H1 (cell line): ENCODE measurements at regions not wholly inside any gene's neighbourhood (a gene's known extent, or its start where the extent isn't known, plus 50 kb on each side); places are given as distances from the start of the nearest gene placed in this dataset.

ENCODE experiments used
- CTCF ChIA-PET: fragments of 300-600 bp; sonication (Branson Sonifier 250); formaldehyde crosslinking; loops from one replicate; lab custom pipeline; 2021; ENCODE audit not compliant: partially characterized antibody; lab: Charles Lee
- POLR2A ChIA-PET: fragments of 300-600 bp; sonication (Branson Sonifier 250); formaldehyde crosslinking; loops from one replicate; lab custom pipeline; 2021; ENCODE audit warnings: inconsistent platforms; ENCODE audit not compliant: partially characterized antibody; lab: Charles Lee
- DNase-seq, 2 experiments: peaks; one replicate each; pipeline versions ENCODE4 v3.0.0 to v3.0.0-alpha.2; 2010 to 2022; ENCODE audit warnings: low spot score in 2 of 2, low read depth in 1 of 2, mixed read lengths in 1 of 2
- FAIRE-seq: peaks from 2 replicates; lab custom pipeline; 2011; peaks lifted over from hg19 to GRCh38; lab: Jason Lieb, UNC
- H2AFZ ChIP-seq: 2 replicates; pipeline ENCODE4 v1.8.1; 2012; ENCODE audit warnings: low read length, inconsistent platforms
- H2AK5ac ChIP-seq: 2 replicates; pipeline ENCODE4 v1.6.1; 2013; ENCODE audit warnings: low read depth, low read length
- H2BK120ac ChIP-seq: replicated peaks from 2 replicates; pipeline ENCODE3; 2013; ENCODE audit warnings: low read depth, low read length, inconsistent platforms
- H2BK12ac ChIP-seq: 2 replicates; pipeline ENCODE4 v1.6.1; 2013; ENCODE audit warnings: low read depth, low read length
- H2BK15ac ChIP-seq: 2 replicates; pipeline ENCODE4 v1.6.1; 2013; ENCODE audit warnings: low read length
- H2BK20ac ChIP-seq: 2 replicates; pipeline ENCODE4 v1.6.1; 2013; ENCODE audit warnings: low read length
- H2BK5ac ChIP-seq: 2 replicates; pipeline ENCODE4 v1.6.1; 2013; ENCODE audit warnings: low read depth, low read length
- H3K14ac ChIP-seq: 2 replicates; pipeline ENCODE4 v1.6.1; 2013; ENCODE audit warnings: inconsistent platforms; ENCODE audit not compliant: insufficient read length
- H3K18ac ChIP-seq: 2 replicates; pipeline ENCODE4 v1.6.1; 2013; ENCODE audit warnings: low read length; ENCODE audit errors: extremely low read depth
- H3K23ac ChIP-seq: 2 replicates; pipeline ENCODE4 v1.6.1; 2013; ENCODE audit warnings: inconsistent platforms; ENCODE audit not compliant: insufficient read length
- H3K23me2 ChIP-seq: 2 replicates; pipeline ENCODE4 v1.6.1; 2013; ENCODE audit warnings: low read depth, low read length
- H3K27ac ChIP-seq: 2 replicates; pipeline ENCODE4 v1.6.1; 2011; ENCODE audit warnings: low read depth, low read length, inconsistent platforms
- H3K27me3 ChIP-seq, 4 experiments: replicated peaks in 1 of 4; 1 replicate in 1 of 4; 2 replicates in 3 of 4; pipeline versions ENCODE4 v1.6.1 to v1.8.1; 2011 to 2013; ENCODE audit warnings: low read length in 3 of 4, mild to moderate bottlenecking in 3 of 4, inconsistent platforms in 2 of 4, mixed read lengths in 2 of 4, moderate library complexity in 1 of 4; ENCODE audit not compliant: control insufficient read depth in 3 of 4, insufficient read depth in 3 of 4; ENCODE audit errors: extremely low read depth in 1 of 4
- H3K36me3 ChIP-seq, 4 experiments: 2 replicates each; pipeline versions ENCODE4 v1.6.1 to v1.8.1; 2011 to 2013; ENCODE audit warnings: mild to moderate bottlenecking in 4 of 4, low read length in 3 of 4, moderate library complexity in 2 of 4, control low read depth in 1 of 4, inconsistent platforms in 1 of 4; ENCODE audit not compliant: insufficient read depth in 4 of 4, control insufficient read depth in 2 of 4
- H3K4ac ChIP-seq: replicated peaks from 2 replicates; pipeline ENCODE3; 2013; ENCODE audit warnings: low read length, low read depth, mixed read lengths, inconsistent platforms; ENCODE audit not compliant: insufficient read length
- H3K4me1 ChIP-seq, 4 experiments: replicated peaks in 1 of 4; 1 replicate in 1 of 4; 2 replicates in 3 of 4; pipeline versions ENCODE4 v1.6.1 to v1.8.1; 2011 to 2013; ENCODE audit warnings: low read length in 3 of 4, inconsistent platforms in 2 of 4, mixed read lengths in 1 of 4; ENCODE audit not compliant: insufficient read depth in 4 of 4, control insufficient read depth in 3 of 4
- H3K4me2 ChIP-seq, 2 experiments: 2 replicates each; pipeline versions ENCODE4 v1.6.1 to v1.8.1; 2011 to 2013; ENCODE audit warnings: low read depth in 2 of 2, low read length in 2 of 2, control low read depth in 1 of 2, inconsistent platforms in 1 of 2, mild to moderate bottlenecking in 1 of 2; ENCODE audit not compliant: insufficient read depth in 1 of 2
- H3K4me3 ChIP-seq, 4 experiments: fragments of 200-600, 300-600 bp in 1 of 4; sonication (generic), shearing (Covaris generic), sonication (Bioruptor Twin) in 1 of 4; 2 replicates each; pipeline versions ENCODE4 v1.5.1 to v1.8.1; 2011 to 2016; ENCODE audit warnings: low read length in 4 of 4, low read depth in 3 of 4, control low read depth in 2 of 4, inconsistent platforms in 2 of 4, mild to moderate bottlenecking in 2 of 4, mixed read lengths in 1 of 4, moderate library complexity in 1 of 4; ENCODE audit not compliant: insufficient read depth in 2 of 4; ENCODE audit errors: extremely low read depth in 1 of 4
- H3K56ac ChIP-seq: replicated peaks from 2 replicates; pipeline ENCODE3; 2013; ENCODE audit warnings: low read depth, mild to moderate bottlenecking, mixed read lengths, low read length, inconsistent platforms; ENCODE audit not compliant: insufficient read length
- H3K79me1 ChIP-seq: 2 replicates; pipeline ENCODE4 v1.6.1; 2013; ENCODE audit warnings: low read depth, low read length, control low read depth
- H3K79me2 ChIP-seq, 2 experiments: 2 replicates each; pipeline versions ENCODE4 v1.6.1 to v1.8.1; 2012 to 2013; ENCODE audit warnings: low read length in 2 of 2, mild to moderate bottlenecking in 2 of 2, inconsistent platforms in 1 of 2; ENCODE audit not compliant: insufficient read depth in 2 of 2, control insufficient read depth in 1 of 2
- H3K9ac ChIP-seq, 4 experiments: replicated peaks in 1 of 4; 1 replicate in 1 of 4; 2 replicates in 3 of 4; pipeline versions ENCODE4 v1.6.1 to v1.8.1; 2011 to 2013; ENCODE audit warnings: low read depth in 3 of 4, low read length in 3 of 4, control low read depth in 2 of 4, mild to moderate bottlenecking in 2 of 4, moderate library complexity in 2 of 4, inconsistent platforms in 1 of 4; ENCODE audit errors: extremely low read depth in 1 of 4
- H3K9me3 ChIP-seq, 2 experiments: 2 replicates each; pipeline versions ENCODE4 v1.6.1 to v1.8.1; 2012 to 2013; ENCODE audit warnings: mild to moderate bottlenecking in 2 of 2, moderate library complexity in 2 of 2, control low read depth in 1 of 2, inconsistent platforms in 1 of 2, low read depth in 1 of 2, low read length in 1 of 2, mixed read lengths in 1 of 2; ENCODE audit not compliant: insufficient read depth in 2 of 2
- H4K20me1 ChIP-seq, 2 experiments: replicated peaks in 1 of 2; 2 replicates each; pipeline versions ENCODE3 to v1.8.1; 2011 to 2013; ENCODE audit warnings: inconsistent platforms in 2 of 2, low read length in 2 of 2, mild to moderate bottlenecking in 1 of 2; ENCODE audit not compliant: insufficient read depth in 2 of 2, control insufficient read depth in 1 of 2
- H4K5ac ChIP-seq: 2 replicates; pipeline ENCODE4 v1.6.1; 2013; ENCODE audit warnings: low read length, low read depth, mixed read lengths, inconsistent platforms; ENCODE audit not compliant: insufficient read length
- H4K8ac ChIP-seq: 2 replicates; pipeline ENCODE4 v1.8.0; 2013; ENCODE audit warnings: mild to moderate bottlenecking, moderate library complexity, low read length, inconsistent platforms; ENCODE audit not compliant: insufficient read depth; ENCODE audit errors: extremely low read depth
- H4K91ac ChIP-seq: replicated peaks from 2 replicates; pipeline ENCODE3; 2013; ENCODE audit warnings: low read length, mixed read lengths, inconsistent platforms; ENCODE audit not compliant: insufficient read length
- BRCA1 ChIP-seq: IDR thresholded peaks from 2 replicates; pipeline ENCODE4 v1.6.1; 2012; ENCODE audit warnings: low read depth, low read length, improper control_type of control experiment
- EGR1 ChIP-seq: IDR thresholded peaks from 2 replicates; pipeline ENCODE4 v1.6.1; 2011; ENCODE audit warnings: low read depth, low read length, borderline replicate concordance
- EZH2 ChIP-seq: fragments of 200-600 bp; sonication (generic); IDR thresholded peaks from 2 replicates; pipeline ENCODE4 v1.7.1; 2012; ENCODE audit warnings: low read depth, mild to moderate bottlenecking, moderate library complexity, low read length, inconsistent platforms; ENCODE audit not compliant: severe bottlenecking
- MAFK ChIP-seq: IDR thresholded peaks from 2 replicates; pipeline ENCODE4 v1.6.1; 2012; ENCODE audit warnings: low read depth, mild to moderate bottlenecking, improper control_type of control experiment, low read length
- PHF8 ChIP-seq: fragments of 200-600 bp; sonication (generic); conservative IDR thresholded peaks from 2 replicates; pipeline ENCODE4 v1.7.1; 2012; ENCODE audit warnings: low read depth, mild to moderate bottlenecking, inconsistent platforms, low read length, moderate library complexity
- POLR2A ChIP-seq, 2 experiments: IDR thresholded peaks; 1 replicate in 1 of 2; 2 replicates in 1 of 2; pipeline ENCODE4 v1.6.1; 2011; ENCODE audit warnings: low read depth in 2 of 2, low read length in 2 of 2, mild to moderate bottlenecking in 2 of 2; ENCODE audit errors: control extremely low read depth in 1 of 2
- RBBP5 ChIP-seq: IDR thresholded peaks from 2 replicates; pipeline ENCODE4 v1.7.1; 2012; ENCODE audit warnings: low read depth, mild to moderate bottlenecking, inconsistent platforms, low read length, moderate library complexity, borderline replicate concordance
- RNF2 ChIP-seq: fragments of 200-900, 300-1000 bp; sonication (generic); IDR thresholded peaks from 2 replicates; pipeline ENCODE4 v1.7.1; 2016; ENCODE audit warnings: borderline replicate concordance, low read depth, mild to moderate bottlenecking, antibody characterized with exemption, low read length; ENCODE audit not compliant: poor library complexity, severe bottlenecking; ENCODE audit errors: missing control alignments
- TAF1 ChIP-seq: IDR thresholded peaks from 2 replicates; pipeline ENCODE4 v1.6.1; 2011; ENCODE audit warnings: mild to moderate bottlenecking, low read depth, low read length
- WGBS, 2 experiments: shearing (Covaris generic) in 1 of 2; methylation state at CpG; one replicate each; pipeline versions ENCODE4 v1.1.6 to v1.1.7; 2013 to 2015; ENCODE audit warnings: low lambda C conversion rate in 2 of 2, mixed read lengths in 2 of 2, inconsistent platforms in 1 of 2, low coverage in 1 of 2, missing lambda C conversion rate in 1 of 2; ENCODE audit not compliant: insufficient replicate concordance in 2 of 2, insufficient coverage in 1 of 2, insufficient read length in 1 of 2; ENCODE audit errors: extremely low coverage in 1 of 2, missing lambda C conversion rate in 1 of 2; 5-methylcytosine and 5-hydroxymethylcytosine counted together
- TF ChIP-seq, protein P1 (sequence below): IDR thresholded peaks from 2 replicates; pipeline ENCODE4 v1.6.1; 2012; ENCODE audit warnings: low read length, inconsistent platforms
- TF ChIP-seq, protein P2 (sequence below), 3 experiments: IDR thresholded peaks; 1 replicate in 2 of 3; 2 replicates in 1 of 3; pipeline versions ENCODE4 v1.5.1 to v1.6.1; 2011; ENCODE audit warnings: low read length in 3 of 3, mild to moderate bottlenecking in 3 of 3, inconsistent platforms in 2 of 3, low read depth in 1 of 3, moderate library complexity in 1 of 3; ENCODE audit not compliant: insufficient read depth in 1 of 3; ENCODE audit errors: control extremely low read depth in 1 of 3

DNA sequence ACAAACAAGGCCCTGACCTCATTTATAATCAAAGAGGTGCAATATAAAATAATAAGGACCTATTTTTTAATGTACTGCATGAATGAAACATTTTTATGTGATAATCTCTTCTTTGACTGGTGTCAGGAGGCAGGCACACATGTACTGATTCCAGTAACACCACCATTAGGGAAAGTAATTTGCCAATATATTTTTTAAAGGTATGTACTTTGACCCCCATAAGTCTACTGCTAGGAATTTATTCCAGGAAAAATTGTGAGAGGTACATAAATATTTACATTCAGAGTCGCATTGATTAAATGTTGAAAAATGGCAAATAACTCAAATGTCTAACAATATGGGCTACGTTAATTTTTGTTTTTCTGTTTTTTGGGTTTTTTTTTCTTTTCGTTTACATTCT is 325.4 kb upstream of the PRDM1 start:
- Histone ChIP-seq H2AK5ac (no peak overlapping the region), H3K18ac (no peak overlapping the region), H2BK20ac (no peak overlapping the region), H3K36me3 (no peaks in the 10 kb centered on the region), H4K20me1 (no peaks in the 10 kb centered on the region), H3K56ac (no peak overlapping the region), H3K9ac (no peak overlapping the region), H2BK120ac (no peak overlapping the region), H4K5ac (no peak overlapping the region), H4K8ac (no peak overlapping the region), H3K4me1 (no peaks in the 10 kb centered on the region), H3K27me3 (no peaks in the 10 kb centered on the region), H2BK15ac (no peak overlapping the region), H3K4ac (no peak overlapping the region), H2BK5ac (no peak overlapping the region), H3K79me1 (no peaks in the 10 kb centered on the region), H3K9me3 (no peaks in the 10 kb centered on the region), H3K23me2 (no peaks in the 10 kb centered on the region), H3K4me2 (no peak overlapping the region), H2BK12ac (no peak overlapping the region), H3K14ac (no peak overlapping the region), H4K91ac (no peak overlapping the region), H3K4me3 (no peak overlapping the region), H3K79me2 (no peaks in the 10 kb centered on the region), H3K23ac (no peak overlapping the region), H2AFZ (no peak overlapping the region), H3K27ac (no peak overlapping the region)
- WGBS, 2 experiments = 83% methylated on average over 3 of the region's 3 CpGs; no CpG with 5 or more reads in 1 of the 2 experiments
- DNase-seq = no peak
- no peak for FAIRE-seq
- POLR2A ChIA-PET = no interaction called here
- CTCF ChIA-PET = no interaction called here
- no peak for TF ChIP-seq RNF2
- TF ChIP-seq POLR2A (IDR thresholded peaks at IDR 0.05; ENCODE audit: control extremely low read depth in 1 of 2, low read depth in 2 of 2, low read length in 2 of 2) = no peak
- TF ChIP-seq MAFK = no peak
- TF ChIP-seq RBBP5 = no peak
- TF ChIP-seq, protein P1, sequence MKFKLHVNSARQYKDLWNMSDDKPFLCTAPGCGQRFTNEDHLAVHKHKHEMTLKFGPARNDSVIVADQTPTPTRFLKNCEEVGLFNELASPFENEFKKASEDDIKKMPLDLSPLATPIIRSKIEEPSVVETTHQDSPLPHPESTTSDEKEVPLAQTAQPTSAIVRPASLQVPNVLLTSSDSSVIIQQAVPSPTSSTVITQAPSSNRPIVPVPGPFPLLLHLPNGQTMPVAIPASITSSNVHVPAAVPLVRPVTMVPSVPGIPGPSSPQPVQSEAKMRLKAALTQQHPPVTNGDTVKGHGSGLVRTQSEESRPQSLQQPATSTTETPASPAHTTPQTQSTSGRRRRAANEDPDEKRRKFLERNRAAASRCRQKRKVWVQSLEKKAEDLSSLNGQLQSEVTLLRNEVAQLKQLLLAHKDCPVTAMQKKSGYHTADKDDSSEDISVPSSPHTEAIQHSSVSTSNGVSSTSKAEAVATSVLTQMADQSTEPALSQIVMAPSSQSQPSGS = no peak
- TF ChIP-seq PHF8 = no peak
- no peak for TF ChIP-seq EGR1
- TF ChIP-seq, protein P2, sequence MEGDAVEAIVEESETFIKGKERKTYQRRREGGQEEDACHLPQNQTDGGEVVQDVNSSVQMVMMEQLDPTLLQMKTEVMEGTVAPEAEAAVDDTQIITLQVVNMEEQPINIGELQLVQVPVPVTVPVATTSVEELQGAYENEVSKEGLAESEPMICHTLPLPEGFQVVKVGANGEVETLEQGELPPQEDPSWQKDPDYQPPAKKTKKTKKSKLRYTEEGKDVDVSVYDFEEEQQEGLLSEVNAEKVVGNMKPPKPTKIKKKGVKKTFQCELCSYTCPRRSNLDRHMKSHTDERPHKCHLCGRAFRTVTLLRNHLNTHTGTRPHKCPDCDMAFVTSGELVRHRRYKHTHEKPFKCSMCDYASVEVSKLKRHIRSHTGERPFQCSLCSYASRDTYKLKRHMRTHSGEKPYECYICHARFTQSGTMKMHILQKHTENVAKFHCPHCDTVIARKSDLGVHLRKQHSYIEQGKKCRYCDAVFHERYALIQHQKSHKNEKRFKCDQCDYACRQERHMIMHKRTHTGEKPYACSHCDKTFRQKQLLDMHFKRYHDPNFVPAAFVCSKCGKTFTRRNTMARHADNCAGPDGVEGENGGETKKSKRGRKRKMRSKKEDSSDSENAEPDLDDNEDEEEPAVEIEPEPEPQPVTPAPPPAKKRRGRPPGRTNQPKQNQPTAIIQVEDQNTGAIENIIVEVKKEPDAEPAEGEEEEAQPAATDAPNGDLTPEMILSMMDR (IDR thresholded peaks at IDR 0.05; ENCODE audit: control extremely low read depth in 1 of 3, insufficient read depth in 1 of 3, low read depth in 1 of 3, low read length in 3 of 3) = no peak
- TF ChIP-seq TAF1 = no peak
- no peak for TF ChIP-seq EZH2
- TF ChIP-seq BRCA1 = no peak
